Astrocyte (in vitro differentiated cells and primary cell): ENCODE measurements at regions not wholly inside any gene's neighbourhood (a gene's known extent, or its start where the extent isn't known, plus 50 kb on each side); places are given as distances from the start of the nearest gene placed in this dataset.

Source experiments
- DNase-seq: peaks from one replicate; pipeline ENCODE4 v3.0.0-alpha.2; 2010; ENCODE audit warnings: low read depth
- FAIRE-seq: peaks from 2 replicates; lab custom pipeline; 2011; peaks lifted over from hg19 to GRCh38; lab: Jason Lieb, UNC
- H2AFZ ChIP-seq: 2 replicates; pipeline ENCODE4 v1.6.0; 2012; ENCODE audit warnings: low read depth, low read length, inconsistent platforms
- H3K27ac ChIP-seq: 2 replicates; pipeline ENCODE4 v1.5.1; 2011; ENCODE audit warnings: low read depth, low read length, inconsistent platforms
- H3K27me3 ChIP-seq: 2 replicates; pipeline ENCODE4 v1.6.0; 2011; ENCODE audit warnings: low read length, inconsistent platforms; ENCODE audit not compliant: insufficient read depth
- H3K36me3 ChIP-seq: 2 replicates; pipeline ENCODE4 v1.5.1; 2011; ENCODE audit warnings: low read length, inconsistent platforms; ENCODE audit not compliant: insufficient read depth
- H3K4me1 ChIP-seq: 2 replicates; pipeline ENCODE4 v1.5.1; 2011; ENCODE audit warnings: low read length, inconsistent platforms; ENCODE audit not compliant: insufficient read depth
- H3K4me2 ChIP-seq: 2 replicates; pipeline ENCODE4 v1.6.0; 2012; ENCODE audit warnings: low read length, inconsistent platforms
- H3K4me3 ChIP-seq: 2 replicates; pipeline ENCODE4 v1.5.1; 2011; ENCODE audit warnings: low read depth, mild to moderate bottlenecking, low read length, inconsistent platforms; ENCODE audit not compliant: insufficient read depth
- H3K79me2 ChIP-seq: 2 replicates; pipeline ENCODE4 v1.6.0; 2012; ENCODE audit warnings: mild to moderate bottlenecking, low read length, inconsistent platforms; ENCODE audit not compliant: insufficient read depth
- H3K9ac ChIP-seq: 2 replicates; pipeline ENCODE4 v1.6.0; 2012; ENCODE audit warnings: mild to moderate bottlenecking, low read length, inconsistent platforms
- H3K9me3 ChIP-seq: 2 replicates; pipeline ENCODE4 v1.5.1; 2012; ENCODE audit warnings: low read depth, mild to moderate bottlenecking, low read length, inconsistent platforms; ENCODE audit not compliant: insufficient read depth
- H4K20me1 ChIP-seq: 2 replicates; pipeline ENCODE4 v1.6.0; 2012; ENCODE audit warnings: low read length, inconsistent platforms; ENCODE audit not compliant: insufficient read depth
- H3K27ac Mint-ChIP-seq: one replicate; pipeline ENCODE4 v1.8.0; 2021; ENCODE audit warnings: mild to moderate bottlenecking, mixed read lengths; ENCODE audit not compliant: unreplicated experiment
- H3K27me3 Mint-ChIP-seq: one replicate; pipeline ENCODE4 v1.8.0; 2021; ENCODE audit warnings: low read depth, mixed read lengths; ENCODE audit not compliant: unreplicated experiment
- H3K36me3 Mint-ChIP-seq: one replicate; pipeline ENCODE4 v1.8.0; 2021; ENCODE audit warnings: low read depth, mixed read lengths; ENCODE audit not compliant: unreplicated experiment
- H3K4me1 Mint-ChIP-seq: one replicate; pipeline ENCODE4 v1.8.0; 2021; ENCODE audit warnings: low read depth, mixed read lengths; ENCODE audit not compliant: unreplicated experiment
- H3K4me3 Mint-ChIP-seq: one replicate; pipeline ENCODE4 v1.8.0; 2021; ENCODE audit warnings: mild to moderate bottlenecking, moderate library complexity, mixed read lengths; ENCODE audit not compliant: unreplicated experiment
- H3K9me3 Mint-ChIP-seq: one replicate; pipeline ENCODE4 v1.8.0; 2021; ENCODE audit warnings: mild to moderate bottlenecking, mixed read lengths; ENCODE audit not compliant: unreplicated experiment
- CTCF ChIP-seq: IDR thresholded peaks from 2 replicates; pipeline ENCODE4 v1.5.1; 2011; ENCODE audit warnings: low read depth, mild to moderate bottlenecking, inconsistent platforms, low read length, moderate library complexity; ENCODE audit not compliant: insufficient read depth
- EZH2 ChIP-seq: IDR thresholded peaks from 2 replicates; pipeline ENCODE4 v1.6.1; 2012; ENCODE audit warnings: mild to moderate bottlenecking, low read length, inconsistent platforms; ENCODE audit not compliant: insufficient read depth

- H3K27ac Mint-ChIP-seq = peak overlapping the region; percentile 48
- Histone ChIP-seq H4K20me1 (no peaks in the 10 kb centered on the region), H3K27me3 (no peaks in the 10 kb centered on the region), H3K9ac (no peak overlapping the region), H3K9me3 (no peaks in the 10 kb centered on the region), H3K36me3 (no peaks in the 10 kb centered on the region), H2AFZ (no peak overlapping the region), H3K4me2 (no peak overlapping the region), H3K79me2 (no peaks in the 10 kb centered on the region), H3K4me3 (no peak overlapping the region), H3K27ac (no peak overlapping the region), H3K4me1 (no peaks in the 10 kb centered on the region)
- FAIRE-seq (no peak), DNase-seq (peak; percentile 61)
- H3K36me3 Mint-ChIP-seq = no peaks in the 10 kb centered on the region
- H3K27me3 Mint-ChIP-seq = peaks cover 10% of the 10 kb centered on the region
- H3K4me1 Mint-ChIP-seq = peaks cover 11% of the 10 kb centered on the region
- peak overlapping the region; percentile 6 for H3K4me3 Mint-ChIP-seq
- no peaks in the 10 kb centered on the region for H3K9me3 Mint-ChIP-seq
- TF ChIP-seq CTCF = no peak
- TF ChIP-seq EZH2 = no peak
Measured at GRCh38 chr6:166877906-166878305, 78.4 kb downstream of the RNASET2 start.

- Histone ChIP-seq H4K20me1 (no peaks in the 10 kb centered on the region), H3K9ac (no peak overlapping the region), H3K36me3 (no peaks in the 10 kb centered on the region), H3K9me3 (no peaks in the 10 kb centered on the region), H2AFZ (no peak overlapping the region), H3K4me1 (no peaks in the 10 kb centered on the region), H3K27ac (no peak overlapping the region), H3K4me3 (no peak overlapping the region), H3K79me2 (no peaks in the 10 kb centered on the region), H3K4me2 (no peak overlapping the region), H3K27me3 (no peaks in the 10 kb centered on the region)
- Mint-ChIP-seq H3K27me3 (peaks cover 10% of the 10 kb centered on the region), H3K4me1 (peaks cover 11% of the 10 kb centered on the region), H3K36me3 (no peaks in the 10 kb centered on the region), H3K9me3 (no peaks in the 10 kb centered on the region), H3K27ac (peak overlapping the region; percentile 48), H3K4me3 (no peak overlapping the region)
- FAIRE-seq (no peak), DNase-seq (no peak)
- TF ChIP-seq CTCF (no peak), EZH2 (no peak)
Measured at GRCh38 chr6:166877349-166877748, 79.0 kb downstream of the RNASET2 start.

- H3K27ac ChIP-seq = no peak overlapping the region
- FAIRE-seq (no peak), DNase-seq (no peak)
- no peak overlapping the region for H3K9ac ChIP-seq
- H3K27ac Mint-ChIP-seq = no peak overlapping the region
- no peaks in the 10 kb centered on the region for H3K27me3 ChIP-seq
- H3K79me2 ChIP-seq = no peaks in the 10 kb centered on the region
- H3K4me1 ChIP-seq = no peaks in the 10 kb centered on the region
- no peaks in the 10 kb centered on the region for H3K36me3 ChIP-seq
- peaks cover 3% of the 10 kb centered on the region for H3K4me1 Mint-ChIP-seq
- H3K4me3 ChIP-seq = no peak overlapping the region
- H3K9me3 ChIP-seq = no peaks in the 10 kb centered on the region
- H4K20me1 ChIP-seq = no peaks in the 10 kb centered on the region
- no peak overlapping the region for H2AFZ ChIP-seq
- peaks cover 12% of the 10 kb centered on the region for H3K27me3 Mint-ChIP-seq
- no peak overlapping the region for H3K4me2 ChIP-seq
- H3K9me3 Mint-ChIP-seq = no peaks in the 10 kb centered on the region
- TF ChIP-seq CTCF = no peak
- TF ChIP-seq EZH2 = no peak
- H3K4me3 Mint-ChIP-seq = no peak overlapping the region
- H3K36me3 Mint-ChIP-seq = no peaks in the 10 kb centered on the region
Measured at GRCh38 chr6:166872531-166873009, 83.8 kb downstream of the RNASET2 start.
